ENCODE measurements at regions not wholly inside any gene's neighbourhood (a gene's known extent, or its start where the extent isn't known, plus 50 kb on each side); places are given as distances from the start of the nearest gene placed in this dataset.

- no peak overlapping the region for H3K27ac ChIP-seq
- TF ChIP-seq CTCF (conservative IDR thresholded peaks at IDR 0.05): no peak
Observed at GRCh38 chr12:130225347-130225746, 63.1 kb downstream of the FZD10 start.

GRCh38 chr12:130226126-130226525, 63.9 kb downstream of the FZD10 start:
- H3K27ac ChIP-seq: no peak overlapping the region
- TF ChIP-seq CTCF (conservative IDR thresholded peaks at IDR 0.05): no peak

- H3K27ac ChIP-seq: no peak overlapping the region
- no peak for TF ChIP-seq CTCF (conservative IDR thresholded peaks at IDR 0.05)
Observed at GRCh38 chr12:130226771-130227170, 64.5 kb downstream of the FZD10 start.

GRCh38 chr12:130227641-130228040, 65.4 kb downstream of the FZD10 start:
- TF ChIP-seq CTCF (conservative IDR thresholded peaks at IDR 0.05): no peak
- H3K27ac ChIP-seq: no peak overlapping the region

GRCh38 chr12:130236446-130236845, 74.2 kb downstream of the FZD10 start:
- TF ChIP-seq CTCF (conservative IDR thresholded peaks at IDR 0.05): no peak
- no peak overlapping the region for H3K27ac ChIP-seq

- no peak for TF ChIP-seq CTCF (conservative IDR thresholded peaks at IDR 0.05)
- no peak overlapping the region for H3K27ac ChIP-seq
Observed at GRCh38 chr12:130240831-130241590, 78.7 kb downstream of the FZD10 start.

GRCh38 chr12:130242506-130242905, 80.2 kb downstream of the FZD10 start:
- no peak overlapping the region for H3K27ac ChIP-seq
- no peak for TF ChIP-seq CTCF (conservative IDR thresholded peaks at IDR 0.05)

Measured in VCaP (cell line).